ENCODE measurements at regions not wholly inside any gene's neighbourhood (a gene's known extent, or its start where the extent isn't known, plus 50 kb on each side); places are given as distances from the start of the nearest gene placed in this dataset.

DNA sequence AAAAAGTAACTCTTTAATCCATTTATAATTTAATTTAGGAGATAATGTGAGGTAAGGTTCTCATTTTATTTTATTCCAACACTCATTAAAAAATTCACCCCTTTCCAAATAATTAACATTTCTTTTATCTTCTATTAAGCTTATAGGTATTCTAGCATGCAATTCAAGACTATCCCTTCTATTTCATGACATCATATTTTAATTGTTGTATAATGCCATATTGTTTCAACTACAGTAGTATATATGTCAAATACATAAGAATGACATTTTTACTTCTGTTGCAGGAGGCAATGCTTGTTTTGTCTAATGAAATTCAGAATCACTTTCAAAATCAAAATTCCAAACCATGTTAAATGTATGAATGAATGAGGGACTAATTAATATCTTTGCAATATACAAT is 76.2 kb downstream of the MAFB start (continued):
- TF ChIP-seq TBP (IDR thresholded peaks at IDR 0.05; ENCODE audit: low read depth, low read length): no peak

DNA sequence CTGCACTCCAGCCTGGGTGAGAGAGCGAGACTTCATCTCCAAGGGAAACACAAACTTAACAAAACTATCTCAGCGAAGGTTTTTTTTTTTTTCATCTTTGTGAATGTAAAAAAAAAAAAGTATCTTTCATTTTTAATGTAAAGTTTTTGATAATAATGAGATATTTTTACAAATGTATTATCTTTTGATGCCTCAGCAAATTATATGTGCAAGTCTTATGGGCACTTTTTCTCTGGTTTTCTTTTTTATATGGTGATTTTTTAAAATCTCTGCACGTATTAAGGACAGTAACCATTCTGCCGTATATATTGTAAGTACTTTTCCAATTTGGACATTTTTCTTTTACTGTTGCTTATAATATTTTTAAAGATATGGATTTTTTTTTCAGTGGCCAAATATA is 76.8 kb downstream of the MAFB start:
- no peak overlapping the region for H4K5ac ChIP-seq (ENCODE audit: insufficient read length, low read depth, low read length)
- 90% methylated on average over 4 of the region's 4 CpGs; no CpG with 5 or more reads in 1 of the 2 experiments for WGBS, 2 experiments (ENCODE audit: extremely low coverage in 1 of 2, insufficient coverage in 1 of 2, insufficient read length in 1 of 2, insufficient replicate concordance in 2 of 2, low coverage in 1 of 2, low lambda C conversion rate in 2 of 2, missing lambda C conversion rate in 1 of 2)
- POLR2A ChIA-PET (ENCODE audit: partially characterized antibody): no interaction called here

More for the DNA sequence above, 76.8 kb downstream of the MAFB start:
- Histone ChIP-seq H3K56ac (replicated peaks; ENCODE audit: insufficient read length, low read depth, low read length) (no peak overlapping the region), H2BK15ac (ENCODE audit: low read length) (no peak overlapping the region), H3K27me3 (replicated peaks in 1 of 4; ENCODE audit: control insufficient read depth in 3 of 4, extremely low read depth in 1 of 4, insufficient read depth in 3 of 4, low read length in 3 of 4) (no peaks in the 10 kb centered on the region), H2AFZ (ENCODE audit: low read length) (no peak overlapping the region), H2BK5ac (ENCODE audit: low read depth, low read length) (no peak overlapping the region), H3K4me1 (replicated peaks in 1 of 4; ENCODE audit: control insufficient read depth in 3 of 4, insufficient read depth in 4 of 4, low read length in 3 of 4) (no peaks in the 10 kb centered on the region), H3K79me2 (ENCODE audit: control insufficient read depth in 1 of 2, insufficient read depth in 2 of 2, low read length in 2 of 2) (no peaks in the 10 kb centered on the region), H3K14ac (ENCODE audit: insufficient read length) (no peak overlapping the region), H4K8ac (ENCODE audit: extremely low read depth, insufficient read depth, low read length) (no peak overlapping the region), H3K36me3 (ENCODE audit: control insufficient read depth in 2 of 4, insufficient read depth in 4 of 4, low read length in 3 of 4) (no peaks in the 10 kb centered on the region), H4K91ac (replicated peaks; ENCODE audit: insufficient read length, low read length) (no peak overlapping the region), H2AK5ac (ENCODE audit: low read depth, low read length) (no peak overlapping the region), H3K4ac (replicated peaks; ENCODE audit: insufficient read length, low read depth, low read length) (no peak overlapping the region), H3K9ac (replicated peaks in 1 of 4; ENCODE audit: extremely low read depth in 1 of 4, low read depth in 3 of 4, low read length in 3 of 4) (no peak overlapping the region), H2BK12ac (ENCODE audit: low read depth, low read length) (no peak overlapping the region), H2BK20ac (ENCODE audit: low read length) (no peak overlapping the region), H3K23ac (ENCODE audit: insufficient read length) (no peak overlapping the region), H3K9me3 (ENCODE audit: insufficient read depth in 2 of 2, low read depth in 1 of 2, low read length in 1 of 2) (no peaks in the 10 kb centered on the region), H3K79me1 (ENCODE audit: low read depth, low read length) (no peaks in the 10 kb centered on the region), H3K4me3 (ENCODE audit: extremely low read depth in 1 of 4, insufficient read depth in 2 of 4, low read depth in 3 of 4, low read length in 4 of 4) (no peak overlapping the region), H3K18ac (ENCODE audit: extremely low read depth, low read length) (no peak overlapping the region), H3K27ac (ENCODE audit: low read depth, low read length) (no peak overlapping the region), H4K20me1 (replicated peaks in 1 of 2; ENCODE audit: control insufficient read depth in 1 of 2, insufficient read depth in 2 of 2, low read length in 2 of 2) (no peaks in the 10 kb centered on the region), H3K23me2 (ENCODE audit: low read depth, low read length) (no peaks in the 10 kb centered on the region), H2BK120ac (replicated peaks; ENCODE audit: low read depth, low read length) (no peak overlapping the region), H3K4me2 (ENCODE audit: insufficient read depth in 1 of 2, low read depth in 2 of 2, low read length in 2 of 2) (no peak overlapping the region)
- no peak for TF ChIP-seq CHD2 (IDR thresholded peaks at IDR 0.05; ENCODE audit: low read length)
- no peak for TF ChIP-seq FOSL1 (IDR thresholded peaks at IDR 0.05; ENCODE audit: insufficient read depth, low read depth, low read length)
- no peak for TF ChIP-seq SUZ12 (IDR thresholded peaks at IDR 0.05; ENCODE audit: low read length)
- no peak for FAIRE-seq
- no peak for DNase-seq (ENCODE audit: low read depth in 1 of 2, low spot score in 2 of 2)
- CTCF ChIA-PET (ENCODE audit: partially characterized antibody): no interaction called here
